IMR-90 (cell line): ENCODE measurements at regions not wholly inside any gene's neighbourhood (a gene's known extent, or its start where the extent isn't known, plus 50 kb on each side); places are given as distances from the start of the nearest gene placed in this dataset.

Source experiments
- ATAC-seq: fragments of 200-7000 bp; cut with Tn5 transposase; 2 replicates; pipeline ENCODE4 v1.9.1; 2020; ENCODE audit warnings: low read depth, mild to moderate bottlenecking, moderate library complexity
- BruUV-seq: library from RNA; stranded (reverse); fragments of 400-500 nt; replicated peaks from 2 replicates; lab custom pipeline; 2021; lab: Mats Ljungman, UMichigan
- CTCF ChIA-PET: fragments of 300-600 bp; formaldehyde crosslinking; extraction: SDS; loops from one replicate; lab custom pipeline; 2021; ENCODE audit warnings: antibody characterized with exemption; lab: Yijun Ruan, JAX
- POLR2A ChIA-PET: fragments of 300-600 bp; sonication (Branson Sonifier 250); formaldehyde crosslinking; loops from one replicate; lab custom pipeline; 2022; ENCODE audit warnings: antibody characterized with exemption; ENCODE audit not compliant: unreplicated experiment; lab: Charles Lee
- DNase-seq: peaks from one replicate; pipeline ENCODE4 v3.0.0; 2013
- H2AFZ ChIP-seq: replicated peaks from 2 replicates; pipeline ENCODE3; 2013; ENCODE audit warnings: low read length, mild to moderate bottlenecking; ENCODE audit not compliant: poor library complexity
- H2AK5ac ChIP-seq: 2 replicates; pipeline ENCODE4 v1.6.1; 2013; ENCODE audit warnings: low read depth, low read length, inconsistent platforms
- H2AK9ac ChIP-seq: replicated peaks from 2 replicates; pipeline ENCODE3; 2013; ENCODE audit warnings: mild to moderate bottlenecking, low read depth, low read length, moderate library complexity; ENCODE audit not compliant: poor library complexity
- H2BK120ac ChIP-seq: 2 replicates; pipeline ENCODE4 v1.6.1; 2013; ENCODE audit warnings: low read depth, low read length, inconsistent platforms
- H2BK15ac ChIP-seq: 3 replicates; pipeline ENCODE4 v1.6.1; 2013; ENCODE audit warnings: low read depth, low read length, inconsistent platforms
- H2BK20ac ChIP-seq: 2 replicates; pipeline ENCODE4 v1.6.1; 2013; ENCODE audit warnings: low read depth, mild to moderate bottlenecking, inconsistent platforms, low read length, moderate library complexity
- H2BK5ac ChIP-seq: 2 replicates; pipeline ENCODE4 v1.6.1; 2013; ENCODE audit warnings: mild to moderate bottlenecking, low read depth, low read length, inconsistent platforms; ENCODE audit not compliant: poor library complexity, severe bottlenecking
- H3K14ac ChIP-seq: replicated peaks from 2 replicates; pipeline ENCODE4 v1.6.1; 2013; ENCODE audit warnings: low read depth, low read length, inconsistent platforms
- H3K18ac ChIP-seq: 2 replicates; pipeline ENCODE4 v1.6.1; 2013; ENCODE audit warnings: low read depth, low read length, control low read depth
- H3K23ac ChIP-seq: 2 replicates; pipeline ENCODE4 v1.6.1; 2013; ENCODE audit warnings: low read depth, low read length, inconsistent platforms
- H3K27ac ChIP-seq: 2 replicates; pipeline ENCODE4 v1.5.1; 2013; ENCODE audit warnings: mild to moderate bottlenecking, control low read depth, low read length; ENCODE audit not compliant: insufficient read depth
- H3K27me3 ChIP-seq: 2 replicates; pipeline ENCODE4 v1.6.1; 2013; ENCODE audit warnings: low read length; ENCODE audit not compliant: control insufficient read depth, insufficient read depth
- H3K36me3 ChIP-seq: 2 replicates; pipeline ENCODE4 v1.6.1; 2013; ENCODE audit warnings: low read length, mixed read lengths; ENCODE audit not compliant: control insufficient read depth, insufficient read depth
- H3K4ac ChIP-seq: 2 replicates; pipeline ENCODE4 v1.6.1; 2013; ENCODE audit warnings: low read depth, low read length, inconsistent platforms
- H3K4me1 ChIP-seq: 2 replicates; pipeline ENCODE4 v1.6.1; 2013; ENCODE audit warnings: low read length, mixed read lengths; ENCODE audit not compliant: control insufficient read depth, insufficient read depth
- H3K4me2 ChIP-seq: 2 replicates; pipeline ENCODE4 v1.6.1; 2013; ENCODE audit warnings: low read depth, mild to moderate bottlenecking, control low read depth, low read length, moderate library complexity
- H3K4me3 ChIP-seq: 2 replicates; pipeline ENCODE4 v1.5.1; 2013; ENCODE audit warnings: low read depth, mild to moderate bottlenecking, control low read depth, low read length, moderate library complexity; ENCODE audit not compliant: insufficient read depth
- H3K56ac ChIP-seq: 2 replicates; pipeline ENCODE4 v1.6.1; 2013; ENCODE audit warnings: low read length, inconsistent platforms; ENCODE audit not compliant: insufficient read depth; ENCODE audit errors: extremely low read depth
- H3K79me1 ChIP-seq, 2 experiments: 2 replicates each; pipeline ENCODE4 v1.6.1; 2013; ENCODE audit warnings: low read length in 2 of 2, inconsistent platforms in 1 of 2, low read depth in 1 of 2
- H3K9ac ChIP-seq: 2 replicates; pipeline ENCODE4 v1.6.1; 2013; ENCODE audit warnings: low read depth, low read length, control low read depth
- H3K9me1 ChIP-seq: 2 replicates; pipeline ENCODE4 v1.6.1; 2013; ENCODE audit warnings: low read length, inconsistent platforms; ENCODE audit not compliant: insufficient read depth
- H3K9me3 ChIP-seq: 2 replicates; pipeline ENCODE4 v1.6.1; 2013; ENCODE audit warnings: low read length; ENCODE audit not compliant: control insufficient read depth, insufficient read depth
- H4K20me1 ChIP-seq: 2 replicates; pipeline ENCODE4 v1.6.1; 2013; ENCODE audit warnings: low read length, inconsistent platforms; ENCODE audit not compliant: insufficient read depth
- H4K5ac ChIP-seq: 2 replicates; pipeline ENCODE4 v1.6.1; 2013; ENCODE audit warnings: mild to moderate bottlenecking, low read depth, low read length, control low read depth
- H4K8ac ChIP-seq, 2 experiments: 2 replicates each; pipeline ENCODE4 v1.6.1; 2013; ENCODE audit warnings: low read depth in 2 of 2, low read length in 2 of 2, control low read depth in 1 of 2, inconsistent platforms in 1 of 2
- H4K91ac ChIP-seq: 2 replicates; pipeline ENCODE4 v1.6.1; 2013; ENCODE audit warnings: low read depth, low read length, inconsistent platforms; ENCODE audit not compliant: insufficient read depth
- CEBPB ChIP-seq: IDR thresholded peaks from 2 replicates; pipeline ENCODE4 v1.6.1; 2012; ENCODE audit warnings: low read depth, low read length, improper control_type of control experiment
- FOS ChIP-seq: fragments of 150-350 bp; IDR thresholded peaks from 2 replicates; pipeline ENCODE4 v1.6.1; 2016; ENCODE audit warnings: low read depth, low read length
- MXI1 ChIP-seq: IDR thresholded peaks from 2 replicates; pipeline ENCODE4 v1.6.1; 2012; ENCODE audit warnings: low read depth, mild to moderate bottlenecking, low read length, moderate library complexity, borderline replicate concordance
- POLR2A ChIP-seq: IDR thresholded peaks from 2 replicates; pipeline ENCODE4 v1.6.1; 2012; ENCODE audit warnings: mild to moderate bottlenecking, low read depth, low read length
- RAD21 ChIP-seq: IDR thresholded peaks from 2 replicates; pipeline ENCODE4 v1.6.1; 2012; ENCODE audit warnings: low read length, improper control_type of control experiment
- SMC3 ChIP-seq: fragments of 150-350 bp; IDR thresholded peaks from 2 replicates; pipeline ENCODE4 v1.6.1; 2016; ENCODE audit warnings: low read depth, mild to moderate bottlenecking, antibody characterized with exemption, low read length, moderate library complexity
- WGBS, 2 experiments: methylation state at CpG; one replicate each; pipeline versions ENCODE4 v1.1.5 to v1.1.7; 2013; ENCODE audit warnings: missing lambda C conversion rate in 2 of 2; ENCODE audit not compliant: insufficient read length in 1 of 2; ENCODE audit errors: extremely low coverage in 2 of 2; 5-methylcytosine and 5-hydroxymethylcytosine counted together
- dilution Hi-C: fragments of 300-500 bp; cut with HindIII; formaldehyde crosslinking; loops from one replicate; pipeline ENCODE4 v1.14.3; 2018; ENCODE audit warnings: low sequenced_read_pairs; ENCODE audit not compliant: unreplicated experiment
- in situ Hi-C: fragments of 300-500 bp; cut with MboI; formaldehyde crosslinking; loops from 3 replicates; pipeline ENCODE4 v1.14.3; 2019; ENCODE audit warnings: low sequenced_read_pairs, inconsistent platforms, mixed read lengths
- intact Hi-C: fragments of 100-400 bp; cut with micrococcal nuclease; formaldehyde crosslinking; loops from 2 replicates; pipeline ENCODE4 v1.10.0; 2022
- TF ChIP-seq, protein P1 (sequence below): fragments of 150-350 bp; IDR thresholded peaks from 2 replicates; pipeline ENCODE4 v1.6.1; 2016; ENCODE audit warnings: low read depth, mild to moderate bottlenecking, low read length, moderate library complexity, borderline replicate concordance
- TF ChIP-seq, protein P2 (sequence below): conservative IDR thresholded peaks from 2 replicates; pipeline ENCODE4 v1.5.1; 2012; ENCODE audit warnings: mild to moderate bottlenecking, low read depth, low read length, improper control_type of control experiment
- TF ChIP-seq, protein P3 (sequence below): fragments of 150-350 bp; IDR thresholded peaks from 2 replicates; pipeline ENCODE4 v1.6.1; 2017; ENCODE audit warnings: mild to moderate bottlenecking, antibody characterized with exemption, low read length, low read depth

DNA sequence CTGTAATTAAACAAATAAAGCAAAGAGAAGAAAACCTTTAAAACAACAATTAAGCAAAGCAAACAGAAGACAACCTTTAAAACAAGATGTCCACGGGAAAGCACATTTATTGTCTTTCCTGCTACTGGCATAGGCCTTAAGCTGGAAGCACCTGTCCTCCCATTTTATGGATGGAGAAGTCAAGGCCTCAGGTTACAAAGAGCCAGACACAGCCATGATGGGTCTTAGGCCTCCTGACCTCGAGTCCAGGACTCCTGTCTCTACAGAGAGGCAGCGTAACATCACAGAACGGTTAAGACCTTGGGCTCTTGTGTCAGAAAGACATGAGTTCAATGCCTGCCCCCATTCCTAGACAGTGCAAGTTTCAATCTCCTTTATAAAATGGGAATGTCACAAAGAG lies 54.7 kb upstream of the INSYN1 start:
- Histone ChIP-seq H2AFZ (no peak overlapping the region), H3K4me3 (no peak overlapping the region), H3K23ac (no peak overlapping the region), H3K56ac (no peak overlapping the region), H2BK15ac (no peak overlapping the region), H3K27ac (no peak overlapping the region), H2AK9ac (no peak overlapping the region), H3K9me1 (no peaks in the 10 kb centered on the region; the same call in 1 of the 2 replicates), H3K9me3 (no peaks in the 10 kb centered on the region), H4K5ac (no peak overlapping the region), H3K14ac (no peak overlapping the region), H2BK5ac (no peak overlapping the region), H4K8ac (no peak overlapping the region), H2AK5ac (no peak overlapping the region), H3K18ac (no peak overlapping the region), H3K4me1 (no peaks in the 10 kb centered on the region), H3K9ac (no peak overlapping the region), H2BK20ac (no peak overlapping the region), H3K4ac (no peak overlapping the region), H3K36me3 (no peaks in the 10 kb centered on the region), H3K4me2 (no peak overlapping the region), H2BK120ac (no peak overlapping the region), H3K79me1 (no peaks in the 10 kb centered on the region), H4K91ac (no peak overlapping the region), H3K27me3 (peaks cover 57% of the 10 kb centered on the region), H4K20me1 (no peaks in the 10 kb centered on the region)
- POLR2A ChIA-PET, result no interaction called here
- no TSS peak for BruUV-seq
- no peak for ATAC-seq
- intact Hi-C loops (no loop called here), in situ Hi-C loops (no loop called here), dilution Hi-C loops (no loop called here)
- no peak for DNase-seq
- TF ChIP-seq, protein P1, sequence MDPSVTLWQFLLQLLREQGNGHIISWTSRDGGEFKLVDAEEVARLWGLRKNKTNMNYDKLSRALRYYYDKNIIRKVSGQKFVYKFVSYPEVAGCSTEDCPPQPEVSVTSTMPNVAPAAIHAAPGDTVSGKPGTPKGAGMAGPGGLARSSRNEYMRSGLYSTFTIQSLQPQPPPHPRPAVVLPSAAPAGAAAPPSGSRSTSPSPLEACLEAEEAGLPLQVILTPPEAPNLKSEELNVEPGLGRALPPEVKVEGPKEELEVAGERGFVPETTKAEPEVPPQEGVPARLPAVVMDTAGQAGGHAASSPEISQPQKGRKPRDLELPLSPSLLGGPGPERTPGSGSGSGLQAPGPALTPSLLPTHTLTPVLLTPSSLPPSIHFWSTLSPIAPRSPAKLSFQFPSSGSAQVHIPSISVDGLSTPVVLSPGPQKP, result no peak
- TF ChIP-seq, protein P2, sequence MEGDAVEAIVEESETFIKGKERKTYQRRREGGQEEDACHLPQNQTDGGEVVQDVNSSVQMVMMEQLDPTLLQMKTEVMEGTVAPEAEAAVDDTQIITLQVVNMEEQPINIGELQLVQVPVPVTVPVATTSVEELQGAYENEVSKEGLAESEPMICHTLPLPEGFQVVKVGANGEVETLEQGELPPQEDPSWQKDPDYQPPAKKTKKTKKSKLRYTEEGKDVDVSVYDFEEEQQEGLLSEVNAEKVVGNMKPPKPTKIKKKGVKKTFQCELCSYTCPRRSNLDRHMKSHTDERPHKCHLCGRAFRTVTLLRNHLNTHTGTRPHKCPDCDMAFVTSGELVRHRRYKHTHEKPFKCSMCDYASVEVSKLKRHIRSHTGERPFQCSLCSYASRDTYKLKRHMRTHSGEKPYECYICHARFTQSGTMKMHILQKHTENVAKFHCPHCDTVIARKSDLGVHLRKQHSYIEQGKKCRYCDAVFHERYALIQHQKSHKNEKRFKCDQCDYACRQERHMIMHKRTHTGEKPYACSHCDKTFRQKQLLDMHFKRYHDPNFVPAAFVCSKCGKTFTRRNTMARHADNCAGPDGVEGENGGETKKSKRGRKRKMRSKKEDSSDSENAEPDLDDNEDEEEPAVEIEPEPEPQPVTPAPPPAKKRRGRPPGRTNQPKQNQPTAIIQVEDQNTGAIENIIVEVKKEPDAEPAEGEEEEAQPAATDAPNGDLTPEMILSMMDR, result no peak
- TF ChIP-seq SMC3 (no peak), MXI1 (no peak), RAD21 (no peak), FOS (no peak), CEBPB (no peak), POLR2A (no peak)
- TF ChIP-seq, protein P3, sequence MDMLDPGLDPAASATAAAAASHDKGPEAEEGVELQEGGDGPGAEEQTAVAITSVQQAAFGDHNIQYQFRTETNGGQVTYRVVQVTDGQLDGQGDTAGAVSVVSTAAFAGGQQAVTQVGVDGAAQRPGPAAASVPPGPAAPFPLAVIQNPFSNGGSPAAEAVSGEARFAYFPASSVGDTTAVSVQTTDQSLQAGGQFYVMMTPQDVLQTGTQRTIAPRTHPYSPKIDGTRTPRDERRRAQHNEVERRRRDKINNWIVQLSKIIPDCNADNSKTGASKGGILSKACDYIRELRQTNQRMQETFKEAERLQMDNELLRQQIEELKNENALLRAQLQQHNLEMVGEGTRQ, result no peak
- CTCF ChIA-PET, result no interaction called here
- no CpG with 5 or more reads among the region's 4 CpGs for WGBS, 2 experiments
